ENCODE measurements at regions not wholly inside any gene's neighbourhood (a gene's known extent, or its start where the extent isn't known, plus 50 kb on each side); places are given as distances from the start of the nearest gene placed in this dataset.

GRCh38 chr2:176601066-176601465, 331.8 kb downstream of the MTX2 start:
- ChIA-PET POLR2A (no interaction called here), CTCF (no interaction called here)
- DNase-seq, result no peak
- H3K4me3 ChIP-seq (ENCODE audit: control insufficient read depth in 1 of 7, extremely low read depth in 1 of 7, insufficient read depth in 4 of 7, low read depth in 2 of 7, low read length in 6 of 7), result no peak overlapping the region
- no peaks in the 10 kb centered on the region for H3K4me1 ChIP-seq (ENCODE audit: control extremely low read depth in 1 of 4, control insufficient read depth in 4 of 4, insufficient read depth in 4 of 4, low read length in 3 of 4)
- no peaks in the 10 kb centered on the region for H3K36me3 ChIP-seq (ENCODE audit: control insufficient read depth in 4 of 4, insufficient read depth in 4 of 4, low read length in 3 of 4)
- H3K9me3 ChIP-seq (ENCODE audit: control extremely low read depth in 1 of 5, control insufficient read depth in 4 of 5, insufficient read depth in 2 of 5, low read depth in 1 of 5, low read length in 4 of 5), result no peaks in the 10 kb centered on the region
- WGBS (ENCODE audit: insufficient coverage), result 44% methylated on average over 1 of the region's 2 CpGs
- peaks cover 0 to 24% (median 8%) of the 10 kb centered on the region in 5 experiments for H3K27me3 ChIP-seq (replicated peaks in 2 of 5; ENCODE audit: control insufficient read depth in 4 of 5, insufficient read depth in 5 of 5, low read length in 4 of 5)
- H3K27ac ChIP-seq (ENCODE audit: insufficient read depth in 1 of 2, low read depth in 1 of 2, low read length in 2 of 2, poor library complexity in 1 of 2, severe bottlenecking in 2 of 2), result no peak overlapping the region

GRCh38 chr2:176612036-176612435, 342.8 kb downstream of the MTX2 start:
- no peak overlapping the region for H3K4me3 ChIP-seq (ENCODE audit: control insufficient read depth in 1 of 7, extremely low read depth in 1 of 7, insufficient read depth in 4 of 7, low read depth in 2 of 7, low read length in 6 of 7)
- H3K9me3 ChIP-seq (ENCODE audit: control extremely low read depth in 1 of 5, control insufficient read depth in 4 of 5, insufficient read depth in 2 of 5, low read depth in 1 of 5, low read length in 4 of 5), result no peaks in the 10 kb centered on the region
- POLR2A ChIA-PET, result interaction anchor here (0.7 kb wide), 1 partner anchor 34 kb away, joined by 3 read pairs; no protein-coding TSS in a partner anchor
- H3K27ac ChIP-seq (ENCODE audit: insufficient read depth in 1 of 2, low read depth in 1 of 2, low read length in 2 of 2, poor library complexity in 1 of 2, severe bottlenecking in 2 of 2), result no peak overlapping the region
- no peaks in the 10 kb centered on the region for H3K4me1 ChIP-seq (ENCODE audit: control extremely low read depth in 1 of 4, control insufficient read depth in 4 of 4, insufficient read depth in 4 of 4, low read length in 3 of 4)
- H3K27me3 ChIP-seq (replicated peaks in 2 of 5; ENCODE audit: control insufficient read depth in 4 of 5, insufficient read depth in 5 of 5, low read length in 4 of 5), result peaks cover 0 to 33% (median 5%) of the 10 kb centered on the region in 5 experiments
- H3K36me3 ChIP-seq (ENCODE audit: control insufficient read depth in 4 of 4, insufficient read depth in 4 of 4, low read length in 3 of 4), result no peaks in the 10 kb centered on the region
- 100% methylated on average over 1 of the region's 4 CpGs for WGBS (ENCODE audit: insufficient coverage)
- DNase-seq, result no peak
- CTCF ChIA-PET, result interaction anchor here (1.1 to 1.2 kb wide), 2 partner anchors 23 to 536 kb away, joined by 3 read pairs; no protein-coding TSS in a partner anchor

DNA sequence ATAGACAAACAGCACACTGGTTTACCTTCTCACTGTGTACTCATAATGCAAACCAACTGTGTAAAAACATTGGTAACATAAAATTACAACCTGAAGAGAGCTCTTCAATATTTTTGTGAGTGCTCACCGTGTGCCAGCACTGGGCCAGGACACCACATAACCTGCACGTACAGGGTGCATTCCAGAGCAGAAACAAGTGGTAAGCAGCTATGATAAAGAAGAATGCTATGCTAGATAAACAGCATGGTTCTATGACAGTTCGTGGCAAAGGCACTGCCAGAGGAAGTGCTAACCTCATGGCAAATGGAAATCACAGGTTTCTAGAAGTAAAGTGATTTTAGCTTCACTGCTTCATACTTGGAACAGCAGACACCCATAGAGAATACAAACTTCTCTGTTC, 343.5 kb downstream of the MTX2 start:
- H3K4me1 ChIP-seq (ENCODE audit: control extremely low read depth in 1 of 4, control insufficient read depth in 4 of 4, insufficient read depth in 4 of 4, low read length in 3 of 4), result no peaks in the 10 kb centered on the region
- no peak overlapping the region for H3K4me3 ChIP-seq (ENCODE audit: control insufficient read depth in 1 of 7, extremely low read depth in 1 of 7, insufficient read depth in 4 of 7, low read depth in 2 of 7, low read length in 6 of 7)
- ChIA-PET CTCF (interaction anchor here (1.1 kb wide), 1 partner anchor 536 kb away, joined by 3 read pairs; no protein-coding TSS in a partner anchor), POLR2A (no interaction called here)
- no peak overlapping the region for H3K27ac ChIP-seq (ENCODE audit: insufficient read depth in 1 of 2, low read depth in 1 of 2, low read length in 2 of 2, poor library complexity in 1 of 2, severe bottlenecking in 2 of 2)
- WGBS (ENCODE audit: insufficient coverage), result 75% methylated on average over 2 of the region's 3 CpGs
- H3K9me3 ChIP-seq (ENCODE audit: control extremely low read depth in 1 of 5, control insufficient read depth in 4 of 5, insufficient read depth in 2 of 5, low read depth in 1 of 5, low read length in 4 of 5), result no peaks in the 10 kb centered on the region
- H3K27me3 ChIP-seq (replicated peaks in 2 of 5; ENCODE audit: control insufficient read depth in 4 of 5, insufficient read depth in 5 of 5, low read length in 4 of 5), result peaks cover 0 to 33% (median 5%) of the 10 kb centered on the region in 5 experiments
- no peaks in the 10 kb centered on the region for H3K36me3 ChIP-seq (ENCODE audit: control insufficient read depth in 4 of 4, insufficient read depth in 4 of 4, low read length in 3 of 4)
- peak in 1 of 3 donors; percentile 6 for DNase-seq

DNA sequence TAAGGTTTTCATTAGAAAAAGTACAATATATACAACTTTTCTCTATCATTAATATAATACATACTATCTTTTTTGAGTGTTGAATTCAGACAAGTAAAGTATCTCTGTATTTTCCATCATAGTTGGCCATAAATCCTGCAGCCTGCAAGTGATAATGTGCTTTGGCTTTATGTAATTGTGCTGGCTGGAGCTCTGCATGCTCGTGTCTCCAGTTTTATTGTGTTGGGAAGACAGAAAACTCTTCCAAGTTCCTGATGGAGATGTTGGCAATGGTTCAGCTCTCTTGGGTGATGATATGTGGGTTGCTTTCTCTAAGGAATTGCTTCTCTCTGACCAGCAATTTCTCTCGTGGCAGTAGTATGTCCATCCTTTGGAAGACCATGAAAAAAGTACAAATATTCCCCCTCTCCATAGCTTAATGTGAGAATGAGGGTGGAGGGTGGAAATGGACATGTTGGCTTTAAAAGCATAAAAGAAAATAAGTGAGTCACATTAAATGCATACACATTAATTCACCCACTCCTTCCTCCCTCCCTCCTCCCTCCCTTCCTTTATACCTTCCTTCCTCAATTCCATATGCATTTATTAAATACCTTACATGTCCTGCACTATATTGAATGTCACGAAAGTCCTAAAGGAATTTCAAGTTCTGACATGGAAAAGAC, 344.2 kb downstream of the MTX2 start:
- no peak for DNase-seq
- Histone ChIP-seq H3K4me3 (ENCODE audit: control insufficient read depth in 1 of 7, extremely low read depth in 1 of 7, insufficient read depth in 4 of 7, low read depth in 2 of 7, low read length in 6 of 7) (no peak overlapping the region), H3K27ac (ENCODE audit: insufficient read depth in 1 of 2, low read depth in 1 of 2, low read length in 2 of 2, poor library complexity in 1 of 2, severe bottlenecking in 2 of 2) (no peak overlapping the region), H3K36me3 (ENCODE audit: control insufficient read depth in 4 of 4, insufficient read depth in 4 of 4, low read length in 3 of 4) (no peaks in the 10 kb centered on the region), H3K4me1 (ENCODE audit: control extremely low read depth in 1 of 4, control insufficient read depth in 4 of 4, insufficient read depth in 4 of 4, low read length in 3 of 4) (no peaks in the 10 kb centered on the region), H3K27me3 (replicated peaks in 2 of 5; ENCODE audit: control insufficient read depth in 4 of 5, insufficient read depth in 5 of 5, low read length in 4 of 5) (peaks cover 0 to 33% (median 4%) of the 10 kb centered on the region in 5 experiments), H3K9me3 (ENCODE audit: control extremely low read depth in 1 of 5, control insufficient read depth in 4 of 5, insufficient read depth in 2 of 5, low read depth in 1 of 5, low read length in 4 of 5) (no peaks in the 10 kb centered on the region)
- no CpG with 5 or more reads among the region's 3 CpGs for WGBS (ENCODE audit: insufficient coverage)
- CTCF ChIA-PET, result interaction anchor here (1.1 to 1.2 kb wide), 2 partner anchors 473 to 535 kb away, joined by 3 read pairs; no protein-coding TSS in a partner anchor
- POLR2A ChIA-PET, result no interaction called here

- ChIA-PET POLR2A (no interaction called here), CTCF (interaction anchor here (1.2 kb wide), 1 partner anchor 473 kb away, joined by 3 read pairs; no protein-coding TSS in a partner anchor)
- Histone ChIP-seq H3K27ac (ENCODE audit: insufficient read depth in 1 of 2, low read depth in 1 of 2, low read length in 2 of 2, poor library complexity in 1 of 2, severe bottlenecking in 2 of 2) (no peak overlapping the region), H3K36me3 (ENCODE audit: control insufficient read depth in 4 of 4, insufficient read depth in 4 of 4, low read length in 3 of 4) (no peaks in the 10 kb centered on the region), H3K9me3 (ENCODE audit: control extremely low read depth in 1 of 5, control insufficient read depth in 4 of 5, insufficient read depth in 2 of 5, low read depth in 1 of 5, low read length in 4 of 5) (no peaks in the 10 kb centered on the region), H3K4me1 (ENCODE audit: control extremely low read depth in 1 of 4, control insufficient read depth in 4 of 4, insufficient read depth in 4 of 4, low read length in 3 of 4) (no peaks in the 10 kb centered on the region), H3K4me3 (ENCODE audit: control insufficient read depth in 1 of 7, extremely low read depth in 1 of 7, insufficient read depth in 4 of 7, low read depth in 2 of 7, low read length in 6 of 7) (no peak overlapping the region), H3K27me3 (replicated peaks in 2 of 5; ENCODE audit: control insufficient read depth in 4 of 5, insufficient read depth in 5 of 5, low read length in 4 of 5) (peaks cover 0 to 35% (median 4%) of the 10 kb centered on the region in 5 experiments)
- WGBS (ENCODE audit: insufficient coverage), result 100% methylated on average over 1 of the region's 2 CpGs
- no peak for DNase-seq
Observed at GRCh38 chr2:176614049-176614448, 344.8 kb downstream of the MTX2 start.

GRCh38 chr2:176614930-176615329, 345.7 kb downstream of the MTX2 start:
- DNase-seq, result no peak
- Histone ChIP-seq H3K4me1 (ENCODE audit: control extremely low read depth in 1 of 4, control insufficient read depth in 4 of 4, insufficient read depth in 4 of 4, low read length in 3 of 4) (no peaks in the 10 kb centered on the region), H3K4me3 (ENCODE audit: control insufficient read depth in 1 of 7, extremely low read depth in 1 of 7, insufficient read depth in 4 of 7, low read depth in 2 of 7, low read length in 6 of 7) (no peak overlapping the region), H3K9me3 (ENCODE audit: control extremely low read depth in 1 of 5, control insufficient read depth in 4 of 5, insufficient read depth in 2 of 5, low read depth in 1 of 5, low read length in 4 of 5) (no peaks in the 10 kb centered on the region), H3K27me3 (replicated peaks in 2 of 5; ENCODE audit: control insufficient read depth in 4 of 5, insufficient read depth in 5 of 5, low read length in 4 of 5) (peaks cover 0 to 35% (median 4%) of the 10 kb centered on the region in 5 experiments), H3K36me3 (ENCODE audit: control insufficient read depth in 4 of 4, insufficient read depth in 4 of 4, low read length in 3 of 4) (no peaks in the 10 kb centered on the region), H3K27ac (ENCODE audit: insufficient read depth in 1 of 2, low read depth in 1 of 2, low read length in 2 of 2, poor library complexity in 1 of 2, severe bottlenecking in 2 of 2) (no peak overlapping the region)
- CTCF ChIA-PET, result interaction anchor here (0.6 kb wide), 1 partner anchor 12 kb away, joined by 3 read pairs; no protein-coding TSS in a partner anchor
- 65% methylated on average over 2 of the region's 2 CpGs for WGBS (ENCODE audit: insufficient coverage)
- POLR2A ChIA-PET, result no interaction called here

GRCh38 chr2:176619504-176619903, 350.3 kb downstream of the MTX2 start:
- no peaks in the 10 kb centered on the region for H3K9me3 ChIP-seq (ENCODE audit: control extremely low read depth in 1 of 5, control insufficient read depth in 4 of 5, insufficient read depth in 2 of 5, low read depth in 1 of 5, low read length in 4 of 5)
- no peaks in the 10 kb centered on the region for H3K36me3 ChIP-seq (ENCODE audit: control insufficient read depth in 4 of 4, insufficient read depth in 4 of 4, low read length in 3 of 4)
- H3K27ac ChIP-seq (ENCODE audit: insufficient read depth in 1 of 2, low read depth in 1 of 2, low read length in 2 of 2, poor library complexity in 1 of 2, severe bottlenecking in 2 of 2), result no peak overlapping the region
- H3K4me3 ChIP-seq (ENCODE audit: control insufficient read depth in 1 of 7, extremely low read depth in 1 of 7, insufficient read depth in 4 of 7, low read depth in 2 of 7, low read length in 6 of 7), result no peak overlapping the region
- no peaks in the 10 kb centered on the region for H3K4me1 ChIP-seq (ENCODE audit: control extremely low read depth in 1 of 4, control insufficient read depth in 4 of 4, insufficient read depth in 4 of 4, low read length in 3 of 4)
- no peak for DNase-seq
- H3K27me3 ChIP-seq (replicated peaks in 2 of 5; ENCODE audit: control insufficient read depth in 4 of 5, insufficient read depth in 5 of 5, low read length in 4 of 5), result peaks cover 0 to 20% (median 0%) of the 10 kb centered on the region in 5 experiments
- ChIA-PET CTCF (interaction anchor here (1.0 to 1.3 kb wide), 3 partner anchors 9 to 17 kb away, joined by 4 read pairs; no protein-coding TSS in a partner anchor), POLR2A (no interaction called here)
- 100% methylated on average over 6 of the region's 6 CpGs for WGBS (ENCODE audit: insufficient coverage)
